ENCODE measurements at regions not wholly inside any gene's neighbourhood (a gene's known extent, or its start where the extent isn't known, plus 50 kb on each side); places are given as distances from the start of the nearest gene placed in this dataset.

GRCh38 chr2:40556739-40557138, 104.8 kb upstream of the SLC8A1 start:
- H3K27ac ChIP-seq (ENCODE audit: low read depth, low read length) = no peak overlapping the region
- 80 to 96% (median 95%) methylated on average over 6 of the region's 6 CpGs for WGBS, 3 donors

GRCh38 chr2:40558761-40559160, 106.9 kb upstream of the SLC8A1 start:
- no peak overlapping the region for H3K27ac ChIP-seq (ENCODE audit: low read depth, low read length)
- WGBS, 3 donors = 58 to 81% (median 68%) methylated on average over 6 of the region's 6 CpGs

GRCh38 chr2:40559175-40559574, 107.3 kb upstream of the SLC8A1 start:
- WGBS, 3 donors = 93 to 95% (median 94%) methylated on average over 2 of the region's 2 CpGs
- H3K27ac ChIP-seq (ENCODE audit: low read depth, low read length) = no peak overlapping the region

DNA sequence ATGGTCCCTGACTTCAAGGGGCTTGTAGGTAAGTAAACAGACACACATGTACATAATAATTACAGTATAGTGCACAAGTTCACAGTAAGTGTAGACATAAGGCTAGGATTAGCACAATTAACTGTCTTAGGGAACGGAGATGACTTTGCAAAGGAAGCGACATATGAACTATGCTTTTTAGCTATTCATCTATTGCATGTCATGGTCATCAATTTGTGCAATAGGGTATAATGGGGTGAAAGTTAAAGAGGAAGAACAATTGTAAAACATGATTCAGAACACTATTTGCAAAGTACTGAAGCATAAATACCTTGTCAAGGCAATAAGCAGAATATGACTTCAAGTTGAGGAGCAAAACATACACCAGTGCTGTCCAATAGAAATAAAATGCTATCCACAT, 112.3 kb upstream of the SLC8A1 start:
- no peak overlapping the region for H3K27ac ChIP-seq (ENCODE audit: low read depth, low read length)

GRCh38 chr2:40579247-40579646, 127.4 kb upstream of the SLC8A1 start:
- H3K27ac ChIP-seq (ENCODE audit: low read depth, low read length) = no peak overlapping the region
- WGBS, 3 donors = 50 to 72% (median 65%) methylated on average over 1 of the region's 1 CpG

More for the DNA sequence above, 112.3 kb upstream of the SLC8A1 start:
- WGBS, 3 donors = 30 to 59% (median 39%) methylated on average over 2 of the region's 2 CpGs

- WGBS, 3 donors = 84 to 93% (median 92%) methylated on average over 2 of the region's 2 CpGs
- no peak overlapping the region for H3K27ac ChIP-seq (ENCODE audit: low read depth, low read length)
Measured at GRCh38 chr2:40584432-40584831, 132.5 kb upstream of the SLC8A1 start.

DNA sequence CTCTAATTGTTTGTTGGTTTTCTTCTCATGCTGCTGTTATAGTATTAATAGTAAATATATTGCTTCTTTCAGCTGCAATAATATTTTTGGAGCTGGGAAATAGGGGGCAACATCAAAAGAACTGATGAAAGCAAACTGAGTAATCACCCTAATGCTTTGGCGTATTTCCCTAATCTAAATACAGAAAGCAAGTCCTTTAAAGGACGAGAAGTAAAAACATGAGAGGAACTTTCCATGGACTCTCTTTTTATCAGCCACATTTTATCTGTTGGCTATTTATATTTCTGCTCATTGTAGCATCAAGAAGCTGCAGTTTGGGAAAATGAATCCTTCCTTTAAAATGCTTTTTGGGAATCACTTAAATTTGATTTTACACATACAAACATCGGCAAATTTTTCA, 139.9 kb upstream of the SLC8A1 start:
- WGBS, 3 donors = 65 to 75% (median 72%) methylated on average over 3 of the region's 3 CpGs
- H3K27ac ChIP-seq (ENCODE audit: low read depth, low read length) = no peak overlapping the region

DNA sequence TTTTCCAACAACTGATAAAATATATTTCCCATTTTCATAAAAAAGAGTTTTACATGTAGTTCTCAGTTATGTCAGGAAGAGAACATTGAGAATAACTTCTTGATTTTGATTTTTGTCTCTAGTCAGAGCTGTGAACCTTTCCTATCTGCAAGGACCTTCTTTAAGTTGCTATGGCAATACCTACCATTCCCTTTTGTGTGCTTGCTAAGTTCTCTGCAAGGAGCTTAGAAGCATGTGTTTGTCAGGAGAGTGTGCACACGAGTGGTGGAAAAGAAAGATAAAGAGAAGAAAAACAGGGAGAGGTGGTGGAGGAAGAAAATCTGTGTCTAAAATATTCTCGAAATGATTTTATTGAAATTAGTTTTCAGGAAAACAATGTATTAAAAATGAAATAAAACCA, 140.3 kb upstream of the SLC8A1 start:
- 43 to 81% (median 77%) methylated on average over 2 of the region's 2 CpGs for WGBS, 3 donors
- H3K27ac ChIP-seq (ENCODE audit: low read depth, low read length) = no peak overlapping the region

DNA sequence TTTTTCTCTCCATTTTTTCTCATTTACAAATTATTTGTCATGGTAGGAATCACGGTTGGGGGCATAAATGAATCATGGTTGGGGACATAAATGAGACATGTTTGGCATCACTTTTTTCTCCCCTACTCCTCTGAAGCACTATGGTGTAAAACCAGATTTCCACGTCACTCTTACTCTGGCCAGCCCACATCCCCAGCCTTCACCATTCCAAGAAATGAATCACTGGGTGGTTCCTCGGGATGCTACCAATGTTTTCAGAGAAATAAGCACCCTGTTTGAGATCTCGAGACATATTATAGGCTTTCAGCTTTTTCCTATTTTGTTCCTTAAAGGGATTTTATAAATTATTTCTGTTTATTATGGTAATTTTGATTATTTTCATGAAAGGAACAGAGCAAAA, 155.0 kb upstream of the SLC8A1 start:
- WGBS, 3 donors = 73 to 82% (median 76%) methylated on average over 4 of the region's 4 CpGs

GRCh38 chr2:40611196-40611595, 159.3 kb upstream of the SLC8A1 start:
- no peak overlapping the region for H3K27ac ChIP-seq (ENCODE audit: low read depth, low read length)
- 58 to 80% (median 76%) methylated on average over 4 of the region's 4 CpGs for WGBS, 3 donors

More for the DNA sequence above, 155.0 kb upstream of the SLC8A1 start:
- no peak overlapping the region for H3K27ac ChIP-seq (ENCODE audit: low read depth, low read length)

DNA sequence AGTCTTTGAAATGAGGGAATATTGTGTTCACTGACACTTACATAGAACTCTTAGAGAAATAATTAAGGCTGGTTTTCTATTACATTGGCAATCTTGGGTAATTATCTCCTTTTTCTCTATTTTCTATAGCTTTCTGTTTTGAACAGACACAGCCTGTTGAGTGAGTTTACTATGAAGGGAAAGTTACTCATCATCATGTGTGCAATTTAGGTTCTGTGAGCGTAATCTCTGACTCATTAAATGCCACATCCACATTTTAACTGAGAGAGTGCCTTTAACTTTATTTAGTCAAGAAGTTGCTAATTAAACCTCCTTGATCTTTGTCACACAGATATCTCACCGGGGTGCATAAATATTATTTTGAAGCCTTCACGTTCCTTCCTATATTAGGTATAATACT, 174.0 kb upstream of the SLC8A1 start:
- H3K27ac ChIP-seq (ENCODE audit: low read depth, low read length) = no peak overlapping the region
- 74 to 93% (median 91%) methylated on average over 3 of the region's 3 CpGs for WGBS, 3 donors

DNA sequence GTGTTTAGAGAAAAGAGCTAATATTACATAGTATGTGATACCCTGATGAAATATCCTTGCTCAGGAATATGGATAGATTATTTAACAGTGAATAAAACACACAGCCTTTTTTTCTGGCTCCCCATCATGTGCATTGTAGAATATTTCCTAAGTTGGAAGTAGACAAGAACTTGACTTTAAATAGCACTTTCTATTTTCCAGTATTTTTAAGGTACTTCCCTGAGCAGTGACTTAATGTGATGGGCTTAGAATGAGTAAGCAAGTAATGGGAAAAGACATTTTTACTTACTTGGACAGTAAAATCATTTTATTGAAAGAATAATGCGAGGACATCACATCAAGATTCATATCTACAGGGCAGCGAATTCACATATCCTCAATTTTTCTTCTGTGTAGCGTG, 176.7 kb upstream of the SLC8A1 start:
- 49 to 61% (median 60%) methylated on average over 3 of the region's 3 CpGs for WGBS, 3 donors

GRCh38 chr2:40629768-40630434, 178.0 kb upstream of the SLC8A1 start:
- H3K27ac ChIP-seq (ENCODE audit: low read depth, low read length) = no peak overlapping the region
- 62 to 74% (median 74%) methylated on average over 4 of the region's 4 CpGs for WGBS, 3 donors

More for the DNA sequence above, 176.7 kb upstream of the SLC8A1 start:
- H3K27ac ChIP-seq (ENCODE audit: low read depth, low read length) = no peak overlapping the region

DNA sequence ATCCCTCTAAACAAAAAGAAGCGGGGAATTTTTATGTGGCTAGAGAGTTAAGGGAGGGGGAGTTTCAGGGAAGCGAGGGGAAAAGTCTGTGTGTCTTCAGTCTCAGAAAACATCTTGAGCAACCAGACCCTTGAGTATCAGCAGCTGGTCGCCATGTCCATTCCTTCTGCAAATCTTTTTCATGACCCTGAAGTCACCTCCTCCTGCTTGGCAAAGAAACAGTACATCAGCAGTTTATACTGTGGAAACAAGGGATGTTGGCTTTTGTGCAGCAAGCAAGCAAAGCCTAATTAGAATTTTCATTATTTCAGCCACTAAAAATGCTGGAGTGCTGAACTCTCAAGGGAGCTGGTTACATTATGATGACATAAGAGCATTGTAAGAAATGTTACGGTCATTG, 187.4 kb upstream of the SLC8A1 start:
- WGBS, 3 donors = 52 to 67% (median 65%) methylated on average over 4 of the region's 4 CpGs
- no peak overlapping the region for H3K27ac ChIP-seq (ENCODE audit: low read depth, low read length)

DNA sequence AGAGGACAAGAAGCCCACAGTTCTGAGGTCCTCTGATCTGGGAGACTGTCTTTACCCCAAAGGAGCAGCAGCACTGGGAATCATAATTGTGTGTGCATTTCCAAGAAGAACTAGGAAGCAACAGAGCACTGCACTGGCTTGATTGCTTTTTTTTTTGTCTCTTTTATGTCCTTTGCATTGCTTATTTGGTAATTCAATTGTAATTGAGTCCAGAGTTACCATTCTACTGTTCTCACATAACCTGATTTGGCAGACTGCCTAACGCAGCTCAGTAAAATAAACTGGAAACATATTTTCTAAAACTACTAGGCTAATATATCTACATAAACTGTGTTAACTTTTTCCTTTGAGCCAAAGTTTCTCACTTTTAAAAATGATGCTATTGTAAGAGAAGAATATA, 190.3 kb upstream of the SLC8A1 start:
- H3K27ac ChIP-seq (ENCODE audit: low read depth, low read length) = no peak overlapping the region
- 59 to 76% (median 68%) methylated on average over 1 of the region's 1 CpG for WGBS, 3 donors

DNA sequence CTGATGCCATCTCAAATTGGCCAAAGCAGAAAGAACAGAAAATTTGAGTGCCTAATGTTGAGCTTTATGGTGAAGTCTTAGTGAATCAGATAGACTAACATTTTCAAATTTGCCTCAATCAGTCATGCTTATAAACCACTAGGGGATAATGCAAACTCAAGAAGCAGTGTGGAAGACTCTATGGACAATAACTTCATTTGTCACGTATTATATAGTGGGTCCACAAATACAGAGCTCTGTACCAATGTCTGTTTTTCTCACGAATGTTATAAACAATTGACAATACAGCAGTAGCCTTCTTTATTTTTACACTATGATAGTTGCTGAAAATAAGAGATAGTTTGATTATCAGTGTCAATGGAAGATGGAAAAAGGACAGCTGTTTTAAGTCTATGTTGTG, 190.8 kb upstream of the SLC8A1 start:
- WGBS, 3 donors = 56 to 86% (median 86%) methylated on average over 2 of the region's 2 CpGs
- H3K27ac ChIP-seq (ENCODE audit: low read depth, low read length) = no peak overlapping the region

DNA sequence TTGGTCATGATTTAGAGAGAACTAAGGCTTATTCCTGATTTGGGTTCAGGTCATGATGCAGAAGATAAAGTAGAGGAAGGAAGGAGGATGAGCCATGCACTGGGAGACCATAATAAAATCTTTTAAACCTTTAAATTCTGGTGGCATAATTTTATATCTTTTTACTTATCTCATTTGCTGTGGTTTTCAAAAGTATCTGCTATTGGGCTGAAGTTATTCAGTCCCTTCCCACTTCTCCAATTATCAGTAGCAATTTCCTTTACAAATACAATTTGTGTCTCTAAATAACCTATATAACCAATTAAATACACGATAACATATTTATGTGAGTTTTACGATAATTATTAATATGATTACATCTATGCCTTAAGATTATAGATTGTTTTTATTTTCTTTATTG, 194.8 kb upstream of the SLC8A1 start:
- WGBS, 3 donors = 90 to 97% (median 94%) methylated on average over 2 of the region's 2 CpGs
- H3K27ac ChIP-seq (ENCODE audit: low read depth, low read length) = no peak overlapping the region

DNA sequence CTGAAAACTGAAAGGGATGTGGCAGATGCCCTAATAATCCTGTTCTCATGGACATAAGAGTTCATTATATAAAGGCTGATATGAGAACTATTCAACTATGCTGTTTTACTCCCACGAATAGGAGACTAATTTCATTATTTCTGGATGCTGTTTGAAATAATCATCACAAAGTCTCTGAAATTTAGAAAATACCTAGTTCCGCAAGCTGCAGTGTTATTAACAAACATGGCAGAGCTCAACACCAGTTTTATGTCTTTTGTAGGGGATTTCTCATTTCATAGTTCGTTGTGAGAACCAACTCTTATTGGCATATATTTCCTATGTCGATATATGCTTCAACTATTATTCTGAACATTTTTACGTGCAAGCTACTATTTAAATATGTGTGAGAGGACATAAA, 200.3 kb upstream of the SLC8A1 start:
- WGBS, 3 donors = 83 to 93% (median 91%) methylated on average over 5 of the region's 5 CpGs
- no peak overlapping the region for H3K27ac ChIP-seq (ENCODE audit: low read depth, low read length)

DNA sequence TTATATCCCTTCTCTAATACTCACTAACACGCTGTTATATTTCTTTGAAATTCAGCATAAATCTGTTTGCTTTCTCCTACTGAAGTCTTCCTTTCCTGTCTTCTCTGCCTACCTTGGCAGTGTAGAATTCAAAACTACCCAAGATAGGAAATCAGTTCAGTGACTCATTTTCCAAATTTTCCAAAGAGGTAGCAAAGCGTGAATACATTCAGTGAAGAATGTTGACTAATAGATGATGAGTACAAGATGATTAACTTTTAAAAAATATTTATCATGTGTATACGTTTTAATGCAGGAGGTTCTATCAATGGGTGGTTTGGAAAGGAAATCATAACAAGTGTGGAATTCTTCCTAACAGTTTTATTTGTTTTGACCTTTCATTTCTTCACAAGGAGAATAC, 201.9 kb upstream of the SLC8A1 start:
- 70 to 86% (median 83%) methylated on average over 3 of the region's 3 CpGs for WGBS, 3 donors

DNA sequence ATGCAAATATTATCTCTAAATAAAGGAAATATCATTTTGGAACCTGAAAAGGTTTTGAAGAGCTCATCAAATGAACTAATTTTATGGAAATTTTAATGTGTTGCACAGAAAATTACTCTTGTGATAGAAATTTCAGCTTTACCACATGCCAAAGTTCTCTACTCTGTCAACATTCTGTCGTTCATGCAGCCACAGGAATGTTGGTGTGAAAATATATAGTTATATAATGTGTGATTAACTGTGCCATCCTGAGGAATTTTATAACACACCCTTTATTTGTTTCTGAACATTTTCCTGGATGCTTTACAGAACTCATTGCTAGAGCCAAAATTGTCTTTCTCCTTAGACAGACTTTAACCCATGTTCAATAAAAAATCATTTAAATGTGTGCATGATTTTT, 202.5 kb upstream of the SLC8A1 start:
- H3K27ac ChIP-seq (ENCODE audit: low read depth, low read length) = no peak overlapping the region
- 41 to 73% (median 67%) methylated on average over 1 of the region's 1 CpG for WGBS, 3 donors

More for the DNA sequence above, 201.9 kb upstream of the SLC8A1 start:
- H3K27ac ChIP-seq (ENCODE audit: low read depth, low read length) = no peak overlapping the region

- 16 to 32% (median 25%) methylated on average over 1 of the region's 1 CpG for WGBS, 3 donors
Measured at GRCh38 chr2:40658941-40659340, 207.1 kb upstream of the SLC8A1 start.

More at GRCh38 chr2:40658941-40659340, 207.1 kb upstream of the SLC8A1 start:
- H3K27ac ChIP-seq (ENCODE audit: low read depth, low read length) = no peak overlapping the region

Data from adipose tissue (tissue), 3 donors.